H9 (cell line): ENCODE measurements at regions not wholly inside any gene's neighbourhood (a gene's known extent, or its start where the extent isn't known, plus 50 kb on each side); places are given as distances from the start of the nearest gene placed in this dataset.

ENCODE experiments used
- DNase-seq: peaks from one replicate; pipeline ENCODE4 v3.0.0-alpha.2; 2017
- H2AFZ ChIP-seq: one replicate; pipeline ENCODE4 v1.6.1; 2013; ENCODE audit warnings: mild to moderate bottlenecking, low read length, control low read depth, moderate library complexity
- H2AK5ac ChIP-seq: 2 replicates; pipeline ENCODE4 v1.6.1; 2013; ENCODE audit warnings: low read length, control low read depth, mixed read lengths; ENCODE audit not compliant: insufficient read length
- H2BK120ac ChIP-seq: one replicate; pipeline ENCODE4 v1.6.1; 2013; ENCODE audit warnings: low read depth, mild to moderate bottlenecking, low read length, control low read depth, inconsistent platforms; ENCODE audit not compliant: poor library complexity, severe bottlenecking
- H2BK12ac ChIP-seq: 2 replicates; pipeline ENCODE4 v1.6.1; 2013; ENCODE audit warnings: low read length, control low read depth, mixed read lengths, low read depth; ENCODE audit not compliant: insufficient read length
- H2BK15ac ChIP-seq: 2 replicates; pipeline ENCODE4 v1.6.1; 2013; ENCODE audit warnings: low read depth, low read length, control low read depth
- H2BK20ac ChIP-seq: one replicate; pipeline ENCODE4 v1.6.1; 2013; ENCODE audit warnings: low read depth, mild to moderate bottlenecking, low read length, control low read depth, inconsistent platforms; ENCODE audit not compliant: poor library complexity, severe bottlenecking
- H2BK5ac ChIP-seq: 2 replicates; pipeline ENCODE4 v1.6.1; 2013; ENCODE audit warnings: low read length, control low read depth, mixed read lengths; ENCODE audit not compliant: insufficient read length
- H3K14ac ChIP-seq: 2 replicates; pipeline ENCODE4 v1.6.1; 2013; ENCODE audit warnings: low read length, control low read depth; ENCODE audit not compliant: insufficient read depth
- H3K18ac ChIP-seq: 2 replicates; pipeline ENCODE4 v1.6.1; 2013; ENCODE audit warnings: low read depth, mild to moderate bottlenecking, mixed read lengths, low read length, control low read depth; ENCODE audit not compliant: insufficient read length
- H3K23ac ChIP-seq: 2 replicates; pipeline ENCODE4 v1.6.1; 2013; ENCODE audit warnings: low read length, control low read depth, mixed read lengths, low read depth; ENCODE audit not compliant: insufficient read length
- H3K23me2 ChIP-seq: 2 replicates; pipeline ENCODE4 v1.6.1; 2013; ENCODE audit warnings: low read depth, mild to moderate bottlenecking, mixed read lengths, low read length, control low read depth; ENCODE audit not compliant: insufficient read length, poor library complexity, severe bottlenecking
- H3K27ac ChIP-seq: 2 replicates; pipeline ENCODE4 v1.5.1; 2013; ENCODE audit warnings: low read length, control low read depth, mixed read lengths, low read depth; ENCODE audit not compliant: insufficient read length
- H3K27me3 ChIP-seq: 2 replicates; pipeline ENCODE4 v1.6.1; 2013; ENCODE audit warnings: low read length, control low read depth, inconsistent platforms; ENCODE audit not compliant: insufficient read depth
- H3K4ac ChIP-seq: 2 replicates; pipeline ENCODE4 v1.6.1; 2013; ENCODE audit warnings: low read depth, mild to moderate bottlenecking, control low read depth, inconsistent platforms, low read length, moderate library complexity
- H3K4me1 ChIP-seq: 2 replicates; pipeline ENCODE4 v1.6.1; 2013; ENCODE audit warnings: low read length, control low read depth, inconsistent platforms; ENCODE audit not compliant: insufficient read depth
- H3K4me2 ChIP-seq: 2 replicates; pipeline ENCODE4 v1.6.1; 2013; ENCODE audit warnings: low read length, control low read depth, mixed read lengths; ENCODE audit not compliant: insufficient read length, insufficient read depth
- H3K56ac ChIP-seq: 2 replicates; pipeline ENCODE4 v1.6.1; 2013; ENCODE audit warnings: low read depth, mild to moderate bottlenecking, mixed read lengths, low read length, control low read depth; ENCODE audit not compliant: insufficient read length
- H3K79me1 ChIP-seq: 2 replicates; pipeline ENCODE4 v1.6.1; 2013; ENCODE audit warnings: low read depth, mild to moderate bottlenecking, moderate library complexity, low read length, control low read depth, inconsistent platforms; ENCODE audit not compliant: insufficient read depth, poor library complexity, severe bottlenecking
- H3K79me2 ChIP-seq: 2 replicates; pipeline ENCODE4 v1.6.1; 2013; ENCODE audit warnings: low read length, control low read depth, inconsistent platforms; ENCODE audit not compliant: insufficient read depth
- H3K9ac ChIP-seq: 2 replicates; pipeline ENCODE4 v1.6.1; 2013; ENCODE audit warnings: low read length, control low read depth, mixed read lengths; ENCODE audit not compliant: insufficient read length; ENCODE audit errors: extremely low read depth
- H3K9me3 ChIP-seq: one replicate; pipeline ENCODE4 v1.6.1; 2013; ENCODE audit warnings: low read depth, low read length, inconsistent platforms; ENCODE audit not compliant: control insufficient read depth
- H3T11ph ChIP-seq: one replicate; pipeline ENCODE4 v1.6.1; 2013; ENCODE audit warnings: mild to moderate bottlenecking, low read length, control low read depth, inconsistent platforms
- H4K20me1 ChIP-seq: one replicate; pipeline ENCODE4 v1.6.1; 2013; ENCODE audit not compliant: control insufficient read depth, insufficient read length, insufficient read depth
- H4K5ac ChIP-seq: 2 replicates; pipeline ENCODE4 v1.6.1; 2013; ENCODE audit warnings: low read depth, mild to moderate bottlenecking, mixed read lengths, low read length, control low read depth; ENCODE audit not compliant: insufficient read length
- H4K8ac ChIP-seq: replicated peaks from 2 replicates; pipeline ENCODE4 v1.6.1; 2013; ENCODE audit warnings: low read length, control low read depth, mixed read lengths, low read depth; ENCODE audit not compliant: insufficient read length
- H4K91ac ChIP-seq: 2 replicates; pipeline ENCODE4 v1.6.1; 2013; ENCODE audit warnings: low read depth, mild to moderate bottlenecking, moderate library complexity, mixed read lengths, low read length, control low read depth; ENCODE audit not compliant: insufficient read length
- H3K27ac Mint-ChIP-seq, 3 experiments: 2 replicates in 2 of 3; 3 replicates in 1 of 3; pipeline ENCODE4 v1.8.0; 2020 to 2021; ENCODE audit warnings: mixed read lengths in 3 of 3, mild to moderate bottlenecking in 1 of 3, moderate library complexity in 1 of 3
- H3K27me3 Mint-ChIP-seq: 2 replicates; pipeline ENCODE4 v1.8.0; 2021; ENCODE audit warnings: low read depth, mild to moderate bottlenecking, moderate library complexity, mixed read lengths
- H3K36me3 Mint-ChIP-seq, 3 experiments: 2 replicates in 2 of 3; 3 replicates in 1 of 3; pipeline ENCODE4 v1.8.0; 2020 to 2021; ENCODE audit warnings: low read depth in 3 of 3, mixed read lengths in 3 of 3; ENCODE audit not compliant: insufficient read depth in 1 of 3
- H3K4me1 Mint-ChIP-seq, 2 experiments: 2 replicates each; pipeline ENCODE4 v1.8.0; 2020; ENCODE audit warnings: mixed read lengths in 2 of 2
- H3K4me3 Mint-ChIP-seq, 2 experiments: 2 replicates in 1 of 2; 3 replicates in 1 of 2; pipeline ENCODE4 v1.8.0; 2020 to 2021; ENCODE audit warnings: mild to moderate bottlenecking in 2 of 2, mixed read lengths in 2 of 2, moderate library complexity in 1 of 2
- H3K9me3 Mint-ChIP-seq, 2 experiments: 2 replicates in 1 of 2; 3 replicates in 1 of 2; pipeline ENCODE4 v1.8.0; 2020; ENCODE audit warnings: mild to moderate bottlenecking in 2 of 2, mixed read lengths in 2 of 2, moderate library complexity in 1 of 2
- CTCF ChIP-seq: fragments of 200-600 bp; sonication (generic); conservative IDR thresholded peaks from 3 replicates; pipeline ENCODE4 v1.8.0; 2021; ENCODE audit warnings: antibody characterized with exemption, mild to moderate bottlenecking
- WGBS: extraction: QIAGEN DNeasy Blood & Tissue Kit; methylation state at CpG from one replicate; pipeline ENCODE4 v1.1.7; 2013; ENCODE audit warnings: missing lambda C conversion rate, low lambda C conversion rate, mixed read lengths; ENCODE audit not compliant: insufficient read length; ENCODE audit errors: extremely low coverage; 5-methylcytosine and 5-hydroxymethylcytosine counted together

- Histone ChIP-seq H2AFZ (no peak overlapping the region), H4K8ac (no peak overlapping the region), H3K79me2 (no peaks in the 10 kb centered on the region), H3K79me1 (no peaks in the 10 kb centered on the region), H3K4me1 (peaks cover 6% of the 10 kb centered on the region; the same call in 1 of the 2 replicates), H2BK12ac (no peak overlapping the region), H3K9me3 (no peaks in the 10 kb centered on the region), H3K56ac (no peak overlapping the region), H2BK20ac (no peak overlapping the region), H3K4ac (no peak overlapping the region), H3K9ac (no peak overlapping the region), H4K91ac (no peak overlapping the region), H4K5ac (no peak overlapping the region), H3K27me3 (no peaks in the 10 kb centered on the region), H3K14ac (no peak overlapping the region), H3K18ac (no peak overlapping the region), H2BK15ac (no peak overlapping the region), H2BK120ac (no peak overlapping the region), H3K4me2 (no peak overlapping the region), H3K27ac (no peak overlapping the region), H2AK5ac (no peak overlapping the region), H3K23me2 (no peaks in the 10 kb centered on the region), H3K23ac (no peak overlapping the region), H2BK5ac (no peak overlapping the region), H3T11ph (no peak overlapping the region), H4K20me1 (no peaks in the 10 kb centered on the region)
- Mint-ChIP-seq H3K4me3 (no peak overlapping the region), H3K4me1 (peaks cover 24 to 30% of the 10 kb centered on the region in 2 experiments), H3K36me3 (peaks cover 0 to 5% (median 1%) of the 10 kb centered on the region in 3 experiments; a peak in 2 of 7 replicates), H3K9me3 (peaks cover 4 to 7% of the 10 kb centered on the region in 2 experiments), H3K27me3 (peaks cover 4% of the 10 kb centered on the region), H3K27ac (no peak overlapping the region; a peak in 1 of 7 replicates)
- WGBS: no CpG with 5 or more reads among the region's 3 CpGs
- TF ChIP-seq CTCF: no peak
- no peak for DNase-seq
These were observed 123.1 kb upstream of the CDYL start for GRCh38 chr6:4653141-4653540.
